ENCODE measurements at regions not wholly inside any gene's neighbourhood (a gene's known extent, or its start where the extent isn't known, plus 50 kb on each side); places are given as distances from the start of the nearest gene placed in this dataset.

DNA sequence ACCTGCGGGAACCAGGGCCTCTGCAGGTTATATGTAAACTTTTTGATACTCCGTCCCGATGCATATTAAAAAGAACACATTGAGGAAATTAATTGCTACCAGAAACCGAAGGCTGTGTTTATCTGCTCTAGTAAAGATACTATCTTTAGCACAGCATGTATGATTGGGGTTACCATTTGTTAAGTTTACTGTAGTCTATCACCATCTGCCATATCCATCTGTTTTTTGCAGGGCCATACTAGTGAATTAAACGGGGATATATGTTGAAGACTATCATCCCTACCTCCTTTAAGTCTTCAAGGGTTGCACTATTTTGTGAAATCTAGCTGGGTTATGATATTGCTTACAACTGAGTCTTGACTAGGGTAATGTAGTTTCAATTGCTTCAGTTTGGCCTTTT, 597.0 kb downstream of the SQOR start:
- H3K9me2 ChIP-seq (replicated peaks; ENCODE audit: insufficient read depth, low read length): no peaks in the 10 kb centered on the region
- no peak overlapping the region for H3K27ac ChIP-seq (ENCODE audit: low read length)
- no peaks in the 10 kb centered on the region for H3K4me1 ChIP-seq (ENCODE audit: low read length)
- no peaks in the 10 kb centered on the region for H4K20me1 ChIP-seq (ENCODE audit: insufficient read depth, low read length)
- no peak overlapping the region for H3K4me3 ChIP-seq (ENCODE audit: low read length)
- TF ChIP-seq EZH2 (optimal IDR thresholded peaks at IDR 0.05; ENCODE audit: low read depth, low read length): no peak
- no peaks in the 10 kb centered on the region for H3K27me3 ChIP-seq (replicated peaks; ENCODE audit: insufficient read depth, low read length)
- H3F3A ChIP-seq (ENCODE audit: insufficient read depth, low read length): no peaks in the 10 kb centered on the region
- no peaks in the 10 kb centered on the region for H3K36me3 ChIP-seq (replicated peaks; ENCODE audit: insufficient read depth, low read length)
- H3K9ac ChIP-seq (ENCODE audit: low read length): no peak overlapping the region
- DNase-seq: no peak
- H2AFZ ChIP-seq (ENCODE audit: low read length): no peak overlapping the region
- no peaks in the 10 kb centered on the region for H3K79me2 ChIP-seq (ENCODE audit: low read length)
- no peaks in the 10 kb centered on the region for H3K9me3 ChIP-seq (replicated peaks; ENCODE audit: insufficient read depth, low read length)
- no peak overlapping the region for H3K4me2 ChIP-seq (ENCODE audit: low read depth, low read length)

DNA sequence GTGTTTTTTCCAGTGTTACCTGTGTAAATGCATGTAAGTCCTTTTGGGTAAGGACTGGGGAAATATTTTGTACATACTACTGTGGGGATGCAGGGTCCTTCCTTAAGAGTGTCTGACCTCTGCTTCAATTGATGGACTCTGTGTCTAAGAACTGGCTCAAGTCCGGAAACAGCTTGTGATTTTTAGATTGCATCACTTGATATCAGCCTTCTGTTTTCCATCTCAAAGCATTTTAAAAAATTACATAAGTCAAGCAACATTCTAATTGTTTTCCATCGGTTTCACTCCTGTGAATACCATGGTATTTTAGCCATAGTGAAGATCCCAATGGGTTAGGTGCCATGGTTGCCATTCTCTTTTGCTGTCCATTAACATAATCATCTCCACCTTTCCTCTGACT, 597.6 kb downstream of the SQOR start:
- Histone ChIP-seq H3K9ac (ENCODE audit: low read length) (no peak overlapping the region), H2AFZ (ENCODE audit: low read length) (no peak overlapping the region), H3K4me2 (ENCODE audit: low read depth, low read length) (no peak overlapping the region), H3K9me2 (replicated peaks; ENCODE audit: insufficient read depth, low read length) (no peaks in the 10 kb centered on the region), H3K27ac (ENCODE audit: low read length) (no peak overlapping the region), H3K9me3 (replicated peaks; ENCODE audit: insufficient read depth, low read length) (no peaks in the 10 kb centered on the region), H3K4me3 (ENCODE audit: low read length) (no peak overlapping the region), H3K36me3 (replicated peaks; ENCODE audit: insufficient read depth, low read length) (no peaks in the 10 kb centered on the region), H3K27me3 (replicated peaks; ENCODE audit: insufficient read depth, low read length) (no peaks in the 10 kb centered on the region), H3K79me2 (ENCODE audit: low read length) (no peaks in the 10 kb centered on the region), H3F3A (ENCODE audit: insufficient read depth, low read length) (no peaks in the 10 kb centered on the region), H4K20me1 (ENCODE audit: insufficient read depth, low read length) (no peaks in the 10 kb centered on the region), H3K4me1 (ENCODE audit: low read length) (no peaks in the 10 kb centered on the region)
- no peak for DNase-seq
- TF ChIP-seq, protein P1, sequence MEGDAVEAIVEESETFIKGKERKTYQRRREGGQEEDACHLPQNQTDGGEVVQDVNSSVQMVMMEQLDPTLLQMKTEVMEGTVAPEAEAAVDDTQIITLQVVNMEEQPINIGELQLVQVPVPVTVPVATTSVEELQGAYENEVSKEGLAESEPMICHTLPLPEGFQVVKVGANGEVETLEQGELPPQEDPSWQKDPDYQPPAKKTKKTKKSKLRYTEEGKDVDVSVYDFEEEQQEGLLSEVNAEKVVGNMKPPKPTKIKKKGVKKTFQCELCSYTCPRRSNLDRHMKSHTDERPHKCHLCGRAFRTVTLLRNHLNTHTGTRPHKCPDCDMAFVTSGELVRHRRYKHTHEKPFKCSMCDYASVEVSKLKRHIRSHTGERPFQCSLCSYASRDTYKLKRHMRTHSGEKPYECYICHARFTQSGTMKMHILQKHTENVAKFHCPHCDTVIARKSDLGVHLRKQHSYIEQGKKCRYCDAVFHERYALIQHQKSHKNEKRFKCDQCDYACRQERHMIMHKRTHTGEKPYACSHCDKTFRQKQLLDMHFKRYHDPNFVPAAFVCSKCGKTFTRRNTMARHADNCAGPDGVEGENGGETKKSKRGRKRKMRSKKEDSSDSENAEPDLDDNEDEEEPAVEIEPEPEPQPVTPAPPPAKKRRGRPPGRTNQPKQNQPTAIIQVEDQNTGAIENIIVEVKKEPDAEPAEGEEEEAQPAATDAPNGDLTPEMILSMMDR (IDR thresholded peaks at IDR 0.05; ENCODE audit: low read length): no peak
- TF ChIP-seq EZH2 (optimal IDR thresholded peaks at IDR 0.05; ENCODE audit: low read depth, low read length) (no peak), EZH2phosphoT487 (IDR thresholded peaks at IDR 0.05; ENCODE audit: low read length) (no peak)

DNA sequence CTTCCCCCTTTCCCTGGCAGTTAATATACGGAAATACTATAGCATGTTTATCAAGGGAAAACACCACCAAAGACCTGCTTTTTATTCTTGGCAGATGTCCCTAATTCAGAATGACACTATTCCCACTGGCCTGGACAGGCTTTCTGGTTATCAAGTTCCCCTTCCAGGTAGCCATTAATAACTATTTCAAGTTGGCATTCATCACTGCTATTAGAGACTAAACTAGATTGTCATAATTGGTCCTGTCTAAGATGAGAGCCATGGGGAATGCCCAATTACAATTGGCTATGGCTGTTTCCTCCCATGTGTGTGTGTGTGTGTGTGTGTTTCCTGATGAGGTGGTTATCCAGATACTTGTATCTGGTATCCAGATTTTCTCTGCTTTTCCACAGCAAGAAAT, 608.1 kb downstream of the SQOR start:
- no peak overlapping the region for H3K4me2 ChIP-seq (ENCODE audit: low read depth, low read length)
- H3K4me3 ChIP-seq (ENCODE audit: low read length): no peak overlapping the region
- H3K9me2 ChIP-seq (replicated peaks; ENCODE audit: insufficient read depth, low read length): no peaks in the 10 kb centered on the region
- no peaks in the 10 kb centered on the region for H3K4me1 ChIP-seq (ENCODE audit: low read length)
- no peak overlapping the region for H2AFZ ChIP-seq (ENCODE audit: low read length)
- no peaks in the 10 kb centered on the region for H4K20me1 ChIP-seq (ENCODE audit: insufficient read depth, low read length)
- H3K27me3 ChIP-seq (replicated peaks; ENCODE audit: insufficient read depth, low read length): no peaks in the 10 kb centered on the region
- no peaks in the 10 kb centered on the region for H3F3A ChIP-seq (ENCODE audit: insufficient read depth, low read length)
- no peaks in the 10 kb centered on the region for H3K79me2 ChIP-seq (ENCODE audit: low read length)
- TF ChIP-seq EZH2phosphoT487 (IDR thresholded peaks at IDR 0.05; ENCODE audit: low read length) (no peak), EZH2 (optimal IDR thresholded peaks at IDR 0.05; ENCODE audit: low read depth, low read length) (no peak)
- TF ChIP-seq, protein P1 (IDR thresholded peaks at IDR 0.05; ENCODE audit: low read length): no peak
- H3K27ac ChIP-seq (ENCODE audit: low read length): no peak overlapping the region
- H3K36me3 ChIP-seq (replicated peaks; ENCODE audit: insufficient read depth, low read length): no peaks in the 10 kb centered on the region
- no peak for DNase-seq
- H3K9me3 ChIP-seq (replicated peaks; ENCODE audit: insufficient read depth, low read length): no peaks in the 10 kb centered on the region
- H3K9ac ChIP-seq (ENCODE audit: low read length): no peak overlapping the region

DNA sequence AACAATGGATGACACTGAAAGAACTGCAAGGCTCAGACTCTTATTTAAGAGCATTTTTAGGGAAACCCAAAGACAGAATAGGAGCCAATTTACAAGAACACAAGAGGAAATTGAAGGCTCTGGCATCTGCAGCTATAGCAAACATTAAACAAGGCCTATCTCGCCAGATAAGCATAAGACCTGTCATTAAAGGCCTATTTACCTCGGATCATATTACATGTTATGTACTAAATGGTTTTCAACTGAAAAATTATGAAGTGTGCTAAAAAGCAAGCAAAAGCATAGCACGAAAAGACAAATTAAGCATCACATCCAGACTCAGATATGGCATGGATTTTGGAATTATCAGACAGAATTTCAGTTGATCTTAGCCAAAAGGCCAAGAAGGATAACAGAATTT, 617.1 kb downstream of the SQOR start:
- no peak overlapping the region for H3K4me2 ChIP-seq (ENCODE audit: low read depth, low read length)
- no peaks in the 10 kb centered on the region for H3K9me2 ChIP-seq (replicated peaks; ENCODE audit: insufficient read depth, low read length)
- H3K4me3 ChIP-seq (ENCODE audit: low read length): no peak overlapping the region
- no peaks in the 10 kb centered on the region for H3K27me3 ChIP-seq (replicated peaks; ENCODE audit: insufficient read depth, low read length)
- H4K20me1 ChIP-seq (ENCODE audit: insufficient read depth, low read length): no peaks in the 10 kb centered on the region
- H3K9ac ChIP-seq (ENCODE audit: low read length): no peak overlapping the region
- no peaks in the 10 kb centered on the region for H3K36me3 ChIP-seq (replicated peaks; ENCODE audit: insufficient read depth, low read length)
- H3K79me2 ChIP-seq (ENCODE audit: low read length): no peaks in the 10 kb centered on the region
- H3F3A ChIP-seq (ENCODE audit: insufficient read depth, low read length): no peaks in the 10 kb centered on the region
- DNase-seq: no peak
- no peak overlapping the region for H2AFZ ChIP-seq (ENCODE audit: low read length)
- no peaks in the 10 kb centered on the region for H3K4me1 ChIP-seq (ENCODE audit: low read length)
- TF ChIP-seq EZH2 (optimal IDR thresholded peaks at IDR 0.05; ENCODE audit: low read depth, low read length) (no peak), EZH2phosphoT487 (IDR thresholded peaks at IDR 0.05; ENCODE audit: low read length) (no peak)
- TF ChIP-seq, protein P1 (IDR thresholded peaks at IDR 0.05; ENCODE audit: low read length): no peak
- H3K27ac ChIP-seq (ENCODE audit: low read length): no peak overlapping the region
- H3K9me3 ChIP-seq (replicated peaks; ENCODE audit: insufficient read depth, low read length): no peaks in the 10 kb centered on the region

Data from MM.1S (cell line).